ENCODE measurements at regions not wholly inside any gene's neighbourhood (a gene's known extent, or its start where the extent isn't known, plus 50 kb on each side); places are given as distances from the start of the nearest gene placed in this dataset.

DNA sequence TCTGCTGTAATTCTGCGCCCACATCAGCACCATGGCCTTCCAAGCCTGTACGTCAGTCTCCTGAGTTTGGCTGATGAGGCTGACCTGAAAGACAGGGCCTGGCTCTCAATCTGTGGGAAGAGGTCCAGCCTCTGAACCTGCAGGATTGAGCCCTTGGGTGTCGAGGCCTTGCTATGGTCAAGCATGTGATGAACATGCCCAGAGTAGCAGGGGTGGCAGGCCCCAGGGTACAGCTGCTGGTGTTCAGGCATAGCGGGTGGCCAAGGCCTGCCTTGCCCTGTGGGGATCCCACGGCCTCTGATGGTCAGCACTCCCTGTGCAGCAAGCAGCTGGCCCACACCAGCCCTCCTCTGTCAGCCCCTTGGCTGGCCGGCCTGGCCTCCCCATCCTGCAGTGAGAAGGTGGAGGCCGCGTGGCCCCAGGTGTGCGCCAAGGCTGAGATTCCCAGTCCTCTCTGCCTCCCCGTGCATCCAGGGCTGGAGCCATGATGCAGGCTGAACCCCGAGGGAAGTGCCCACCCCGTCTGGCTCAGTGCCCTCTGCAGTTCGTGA, 298.4 kb downstream of the NDUFA10 start:
- Histone ChIP-seq H3K4me2 (ENCODE audit: control insufficient read depth, insufficient read depth) (no peak overlapping the region), H3K9ac (ENCODE audit: control insufficient read depth, insufficient read depth, low read length) (no peak overlapping the region), H3K4me3 (no peak overlapping the region), H3K79me2 (ENCODE audit: control insufficient read depth, insufficient read depth, low read length) (no peaks in the 10 kb centered on the region), H3K36me3 (ENCODE audit: control insufficient read depth in 2 of 2, insufficient read depth in 2 of 2, low read length in 1 of 2) (no peaks in the 10 kb centered on the region), H3K27ac (ENCODE audit: control insufficient read depth, insufficient read depth) (no peak overlapping the region), H3K9me3 (replicated peaks; ENCODE audit: control insufficient read depth, insufficient read depth, low read length) (no peaks in the 10 kb centered on the region), H2AFZ (ENCODE audit: control insufficient read depth, low read depth, low read length) (no peak overlapping the region), H4K20me1 (ENCODE audit: control insufficient read depth, insufficient read depth) (no peaks in the 10 kb centered on the region), H3K27me3 (replicated peaks in 1 of 2; ENCODE audit: control insufficient read depth in 2 of 2, insufficient read depth in 2 of 2, low read length in 1 of 2) (no peaks in the 10 kb centered on the region; a peak in 1 of 4 replicates), H3K4me1 (ENCODE audit: control insufficient read depth, insufficient read depth, low read length) (no peaks in the 10 kb centered on the region)
- ChIA-PET POLR2A (no interaction called here), RAD21 (ENCODE audit: unreplicated experiment) (no interaction called here), SMC1A (ENCODE audit: uncharacterized antibody, unreplicated experiment) (no interaction called here), CTCF (interaction anchor here (0.6 kb wide), 1 partner anchor 153 kb away, joined by 3 read pairs; no protein-coding TSS in a partner anchor)
- WGBS (ENCODE audit: insufficient coverage, insufficient replicate concordance, low lambda C conversion rate, missing lambda C conversion rate), result 42% methylated on average over 13 of the region's 13 CpGs
- FAIRE-seq (no peak), DNase-seq (ENCODE audit: low read depth, low spot score) (no peak), ATAC-seq (no peak)
- intact Hi-C loops (cut with micrococcal nuclease; ENCODE audit: unreplicated experiment), result no loop called here
- in situ Hi-C loops (cut with MboI), result no loop called here
- BruUV-seq (replicated peaks), result no TSS peak
- no peak for TF ChIP-seq RAD51 (IDR thresholded peaks at IDR 0.05)
- no peak for TF ChIP-seq CHD4 (IDR thresholded peaks at IDR 0.05)
- no peak for TF ChIP-seq CHD2 (IDR thresholded peaks at IDR 0.05; ENCODE audit: borderline replicate concordance, low read depth, low read length)

DNA sequence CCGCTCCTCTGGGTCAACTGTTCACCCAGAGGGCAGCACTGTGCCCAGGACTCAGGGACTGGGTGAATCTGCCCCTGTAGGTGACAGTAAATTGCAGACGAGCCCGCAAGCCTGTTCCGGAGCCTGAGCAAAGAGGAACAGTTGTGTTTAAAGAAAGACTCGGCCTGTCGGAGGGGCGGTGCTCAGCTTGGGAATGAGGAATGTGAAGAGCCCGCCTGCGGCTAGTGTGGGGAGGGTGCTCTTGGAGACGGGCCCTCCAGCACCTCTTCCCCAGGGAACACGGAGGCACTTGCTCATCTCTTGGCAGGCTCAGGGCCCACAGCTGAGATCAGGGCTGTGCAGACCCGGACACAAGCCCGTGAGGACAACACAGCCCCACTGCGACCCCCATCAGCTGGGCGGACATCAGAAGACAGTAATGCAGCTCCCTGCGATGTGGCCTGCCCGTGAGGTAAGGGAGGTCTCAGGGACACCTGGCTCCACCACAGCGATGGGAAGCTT, 299.0 kb downstream of the NDUFA10 start:
- DNase-seq (ENCODE audit: low read depth, low spot score) (no peak), FAIRE-seq (no peak), ATAC-seq (no peak)
- POLR2A ChIA-PET, result no interaction called here
- no peaks in the 10 kb centered on the region for H3K9me3 ChIP-seq (replicated peaks; ENCODE audit: control insufficient read depth, insufficient read depth, low read length)
- no peaks in the 10 kb centered on the region for H3K36me3 ChIP-seq (ENCODE audit: control insufficient read depth in 2 of 2, insufficient read depth in 2 of 2, low read length in 1 of 2)
- no peak overlapping the region for H2AFZ ChIP-seq (ENCODE audit: control insufficient read depth, low read depth, low read length)
- H3K9ac ChIP-seq (ENCODE audit: control insufficient read depth, insufficient read depth, low read length), result no peak overlapping the region
- intact Hi-C loops (cut with micrococcal nuclease; ENCODE audit: unreplicated experiment), result no loop called here
- no peaks in the 10 kb centered on the region for H3K79me2 ChIP-seq (ENCODE audit: control insufficient read depth, insufficient read depth, low read length)
- no peaks in the 10 kb centered on the region for H3K4me1 ChIP-seq (ENCODE audit: control insufficient read depth, insufficient read depth, low read length)
- no TSS peak for BruUV-seq (replicated peaks)
- no peak overlapping the region for H3K4me2 ChIP-seq (ENCODE audit: control insufficient read depth, insufficient read depth)
- SMC1A ChIA-PET (ENCODE audit: uncharacterized antibody, unreplicated experiment), result no interaction called here
- no peaks in the 10 kb centered on the region; a peak in 1 of 4 replicates for H3K27me3 ChIP-seq (replicated peaks in 1 of 2; ENCODE audit: control insufficient read depth in 2 of 2, insufficient read depth in 2 of 2, low read length in 1 of 2)
- RAD21 ChIA-PET (ENCODE audit: unreplicated experiment), result no interaction called here
- no peak overlapping the region for H3K4me3 ChIP-seq
- CTCF ChIA-PET, result interaction anchor here (0.6 kb wide), 1 partner anchor 154 kb away, joined by 3 read pairs; no protein-coding TSS in a partner anchor
- whole genome bisulfite sequencing (ENCODE audit: insufficient coverage, insufficient replicate concordance, low lambda C conversion rate, missing lambda C conversion rate), result 37% methylated on average over 18 of the region's 18 CpGs
- H4K20me1 ChIP-seq (ENCODE audit: control insufficient read depth, insufficient read depth), result no peaks in the 10 kb centered on the region
- no peak for TF ChIP-seq POU2F2 (IDR thresholded peaks at IDR 0.05; ENCODE audit: borderline replicate concordance, low read depth, low read length)
- TF ChIP-seq ZNF274 (IDR thresholded peaks at IDR 0.05; ENCODE audit: insufficient read depth, insufficient read length), result no peak
- TF ChIP-seq ZNF24 (IDR thresholded peaks at IDR 0.05), result no peak
- TF ChIP-seq, protein P1, sequence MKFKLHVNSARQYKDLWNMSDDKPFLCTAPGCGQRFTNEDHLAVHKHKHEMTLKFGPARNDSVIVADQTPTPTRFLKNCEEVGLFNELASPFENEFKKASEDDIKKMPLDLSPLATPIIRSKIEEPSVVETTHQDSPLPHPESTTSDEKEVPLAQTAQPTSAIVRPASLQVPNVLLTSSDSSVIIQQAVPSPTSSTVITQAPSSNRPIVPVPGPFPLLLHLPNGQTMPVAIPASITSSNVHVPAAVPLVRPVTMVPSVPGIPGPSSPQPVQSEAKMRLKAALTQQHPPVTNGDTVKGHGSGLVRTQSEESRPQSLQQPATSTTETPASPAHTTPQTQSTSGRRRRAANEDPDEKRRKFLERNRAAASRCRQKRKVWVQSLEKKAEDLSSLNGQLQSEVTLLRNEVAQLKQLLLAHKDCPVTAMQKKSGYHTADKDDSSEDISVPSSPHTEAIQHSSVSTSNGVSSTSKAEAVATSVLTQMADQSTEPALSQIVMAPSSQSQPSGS (IDR thresholded peaks at IDR 0.05; ENCODE audit: low read length), result no peak
- TF ChIP-seq HCFC1 (IDR thresholded peaks at IDR 0.05; ENCODE audit: low read length), result no peak
- TF ChIP-seq FOS (IDR thresholded peaks at IDR 0.05; ENCODE audit: borderline replicate concordance, extremely low read depth, insufficient read length), result no peak
- TF ChIP-seq SRF (IDR thresholded peaks at IDR 0.05; ENCODE audit: low read depth in 2 of 2, low read length in 2 of 2), result no peak
- TF ChIP-seq, protein P2, sequence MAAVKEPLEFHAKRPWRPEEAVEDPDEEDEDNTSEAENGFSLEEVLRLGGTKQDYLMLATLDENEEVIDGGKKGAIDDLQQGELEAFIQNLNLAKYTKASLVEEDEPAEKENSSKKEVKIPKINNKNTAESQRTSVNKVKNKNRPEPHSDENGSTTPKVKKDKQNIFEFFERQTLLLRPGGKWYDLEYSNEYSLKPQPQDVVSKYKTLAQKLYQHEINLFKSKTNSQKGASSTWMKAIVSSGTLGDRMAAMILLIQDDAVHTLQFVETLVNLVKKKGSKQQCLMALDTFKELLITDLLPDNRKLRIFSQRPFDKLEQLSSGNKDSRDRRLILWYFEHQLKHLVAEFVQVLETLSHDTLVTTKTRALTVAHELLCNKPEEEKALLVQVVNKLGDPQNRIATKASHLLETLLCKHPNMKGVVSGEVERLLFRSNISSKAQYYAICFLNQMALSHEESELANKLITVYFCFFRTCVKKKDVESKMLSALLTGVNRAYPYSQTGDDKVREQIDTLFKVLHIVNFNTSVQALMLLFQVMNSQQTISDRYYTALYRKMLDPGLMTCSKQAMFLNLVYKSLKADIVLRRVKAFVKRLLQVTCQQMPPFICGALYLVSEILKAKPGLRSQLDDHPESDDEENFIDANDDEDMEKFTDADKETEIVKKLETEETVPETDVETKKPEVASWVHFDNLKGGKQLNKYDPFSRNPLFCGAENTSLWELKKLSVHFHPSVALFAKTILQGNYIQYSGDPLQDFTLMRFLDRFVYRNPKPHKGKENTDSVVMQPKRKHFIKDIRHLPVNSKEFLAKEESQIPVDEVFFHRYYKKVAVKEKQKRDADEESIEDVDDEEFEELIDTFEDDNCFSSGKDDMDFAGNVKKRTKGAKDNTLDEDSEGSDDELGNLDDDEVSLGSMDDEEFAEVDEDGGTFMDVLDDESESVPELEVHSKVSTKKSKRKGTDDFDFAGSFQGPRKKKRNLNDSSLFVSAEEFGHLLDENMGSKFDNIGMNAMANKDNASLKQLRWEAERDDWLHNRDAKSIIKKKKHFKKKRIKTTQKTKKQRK (IDR thresholded peaks at IDR 0.05; ENCODE audit: low read depth, low read length), result no peak
- TF ChIP-seq, protein P3, sequence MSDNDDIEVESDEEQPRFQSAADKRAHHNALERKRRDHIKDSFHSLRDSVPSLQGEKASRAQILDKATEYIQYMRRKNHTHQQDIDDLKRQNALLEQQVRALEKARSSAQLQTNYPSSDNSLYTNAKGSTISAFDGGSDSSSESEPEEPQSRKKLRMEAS (IDR thresholded peaks at IDR 0.05; ENCODE audit: low read depth, low read length), result no peak
- TF ChIP-seq NFXL1 (IDR thresholded peaks at IDR 0.05; ENCODE audit: borderline replicate concordance), result no peak
- no peak overlapping the region for H3K27ac ChIP-seq (ENCODE audit: control insufficient read depth, insufficient read depth)
- in situ Hi-C loops (cut with MboI), result no loop called here

Data from GM12878 (cell line).